Suprapubic skin (tissue), 4 donors: ENCODE measurements at regions not wholly inside any gene's neighbourhood (a gene's known extent, or its start where the extent isn't known, plus 50 kb on each side); places are given as distances from the start of the nearest gene placed in this dataset.

Source experiments
- DNase-seq, 2 donors: peaks; one replicate each; pipeline ENCODE4 v3.0.0-alpha.2; 2019; ENCODE audit warnings: low spot score in 2 of 2
- H3K27ac ChIP-seq: fragments of 200-600 bp; sonication (generic); one replicate; pipeline ENCODE4 v1.5.1; 2019
- H3K27me3 ChIP-seq: fragments of 200-600 bp; sonication (generic); one replicate; pipeline ENCODE4 v1.5.1; 2019
- H3K36me3 ChIP-seq: fragments of 200-600 bp; sonication (generic); one replicate; pipeline ENCODE4 v1.5.1; 2019
- H3K4me1 ChIP-seq: fragments of 200-600 bp; sonication (generic); one replicate; pipeline ENCODE4 v1.5.1; 2019
- H3K4me3 ChIP-seq: fragments of 200-600 bp; sonication (generic); one replicate; pipeline ENCODE4 v1.5.1; 2019; ENCODE audit warnings: mild to moderate bottlenecking
- H3K9me3 ChIP-seq: fragments of 200-600 bp; sonication (generic); one replicate; pipeline ENCODE4 v1.5.1; 2019
- CTCF ChIP-seq, 2 donors: fragments of 200-600 bp in 1 of 2; fragments of 450-650 bp in 1 of 2; sonication (generic) in 1 of 2; IDR thresholded peaks; one replicate each; pipeline ENCODE4 v1.5.1; 2016 to 2019; ENCODE audit warnings: antibody characterized with exemption in 2 of 2, mild to moderate bottlenecking in 1 of 2, moderate library complexity in 1 of 2
- EP300 ChIP-seq: sonication (generic); formaldehyde crosslinking; IDR thresholded peaks from one replicate; pipeline ENCODE4 v1.6.1; 2017; ENCODE audit warnings: antibody characterized with exemption
- POLR2A ChIP-seq, 2 donors: fragments of 450-650 bp; IDR thresholded peaks; one replicate each; pipeline ENCODE4 v1.6.1; 2017; ENCODE audit warnings: antibody characterized with exemption in 2 of 2, mild to moderate bottlenecking in 2 of 2, moderate library complexity in 2 of 2
- POLR2AphosphoS5 ChIP-seq, 3 donors: sonication (generic); formaldehyde crosslinking; IDR thresholded peaks; one replicate each; pipeline ENCODE4 v1.6.1; 2017; ENCODE audit warnings: antibody characterized with exemption in 3 of 3
- WGBS: methylation state at CpG from one replicate; pipeline ENCODE4 v1.1.5; 2018; 5-methylcytosine and 5-hydroxymethylcytosine counted together

- no peaks in the 10 kb centered on the region for H3K36me3 ChIP-seq
- H3K27ac ChIP-seq = no peak overlapping the region
- H3K9me3 ChIP-seq = no peaks in the 10 kb centered on the region
- no peak for DNase-seq
- no peak overlapping the region for H3K4me3 ChIP-seq
- no peak for TF ChIP-seq POLR2AphosphoS5 (IDR thresholded peaks at IDR 0.05)
- no peak for TF ChIP-seq CTCF (IDR thresholded peaks at IDR 0.05)
- peaks cover 6% of the 10 kb centered on the region for H3K4me1 ChIP-seq
- H3K27me3 ChIP-seq = no peaks in the 10 kb centered on the region
Observed at GRCh38 chr3:176941689-176942088, 255.6 kb downstream of the TBL1XR1 start.

GRCh38 chr3:176939022-176939817 is 258.1 kb downstream of the TBL1XR1 start:
- WGBS = 16% methylated on average over 10 of the region's 10 CpGs
- no peaks in the 10 kb centered on the region for H3K27me3 ChIP-seq
- no peaks in the 10 kb centered on the region for H3K36me3 ChIP-seq
- DNase-seq = no peak
- no peak overlapping the region for H3K4me3 ChIP-seq
- H3K27ac ChIP-seq = no peak overlapping the region
- peaks cover 6% of the 10 kb centered on the region for H3K4me1 ChIP-seq
- H3K9me3 ChIP-seq = no peaks in the 10 kb centered on the region
- TF ChIP-seq CTCF (IDR thresholded peaks at IDR 0.05) = peak; percentile 51 to 67
- no peak for TF ChIP-seq EP300

GRCh38 chr3:176937994-176938393 is 259.3 kb downstream of the TBL1XR1 start:
- peaks cover 6% of the 10 kb centered on the region for H3K4me1 ChIP-seq
- H3K27ac ChIP-seq = no peak overlapping the region
- H3K4me3 ChIP-seq = no peak overlapping the region
- TF ChIP-seq POLR2AphosphoS5 (IDR thresholded peaks at IDR 0.05) (no peak), EP300 (no peak), CTCF (IDR thresholded peaks at IDR 0.05) (no peak), POLR2A (IDR thresholded peaks at IDR 0.05) (no peak)
- H3K36me3 ChIP-seq = no peaks in the 10 kb centered on the region
- no peak for DNase-seq
- 84% methylated on average over 1 of the region's 1 CpG for WGBS
- no peaks in the 10 kb centered on the region for H3K27me3 ChIP-seq
- no peaks in the 10 kb centered on the region for H3K9me3 ChIP-seq

GRCh38 chr3:176937541-176937940 is 259.7 kb downstream of the TBL1XR1 start:
- Histone ChIP-seq H3K4me3 (no peak overlapping the region), H3K9me3 (no peaks in the 10 kb centered on the region), H3K27ac (no peak overlapping the region), H3K36me3 (no peaks in the 10 kb centered on the region), H3K27me3 (no peaks in the 10 kb centered on the region), H3K4me1 (peaks cover 6% of the 10 kb centered on the region)
- no peak for DNase-seq
- TF ChIP-seq CTCF (IDR thresholded peaks at IDR 0.05) (no peak), POLR2AphosphoS5 (IDR thresholded peaks at IDR 0.05) (no peak), EP300 (no peak), POLR2A (IDR thresholded peaks at IDR 0.05) (no peak)
- WGBS = 92% methylated on average over 1 of the region's 1 CpG

GRCh38 chr3:176935194-176935888 is 261.9 kb downstream of the TBL1XR1 start:
- TF ChIP-seq POLR2AphosphoS5 (IDR thresholded peaks at IDR 0.05) = no peak
- TF ChIP-seq EP300 = no peak
- TF ChIP-seq POLR2A (IDR thresholded peaks at IDR 0.05) = no peak
- no peak for TF ChIP-seq CTCF (IDR thresholded peaks at IDR 0.05)
- peaks cover 6% of the 10 kb centered on the region for H3K4me1 ChIP-seq
- no peaks in the 10 kb centered on the region for H3K27me3 ChIP-seq
- H3K9me3 ChIP-seq = no peaks in the 10 kb centered on the region
- no peak overlapping the region for H3K27ac ChIP-seq
- no peaks in the 10 kb centered on the region for H3K36me3 ChIP-seq
- WGBS = 83% methylated on average over 2 of the region's 2 CpGs
- no peak for DNase-seq
- no peak overlapping the region for H3K4me3 ChIP-seq
